NCI-H2196 (cell line): ENCODE measurements at regions not wholly inside any gene's neighbourhood (a gene's known extent, or its start where the extent isn't known, plus 50 kb on each side); places are given as distances from the start of the nearest gene placed in this dataset.

ENCODE experiments used
- DNase-seq: peaks from one replicate; lab custom pipeline; 2025; ENCODE audit not compliant: unreplicated experiment; lab: John Stamatoyannopoulos, UW

- no peak for DNase-seq
These were observed 60.0 kb upstream of the GZMB start for GRCh38 chr14:24693983-24694382.

- DNase-seq: no peak
These were observed 59.4 kb upstream of the GZMB start for GRCh38 chr14:24693353-24693737.

GRCh38 chr14:24692382-24693352, 58.7 kb upstream of the GZMB start:
- DNase-seq: no peak

GRCh38 chr14:24690492-24690891, 56.5 kb upstream of the GZMB start:
- no peak for DNase-seq

- no peak for DNase-seq
These were observed 54.2 kb upstream of the GZMB start for GRCh38 chr14:24688030-24688658.
